ENCODE measurements at regions not wholly inside any gene's neighbourhood (a gene's known extent, or its start where the extent isn't known, plus 50 kb on each side); places are given as distances from the start of the nearest gene placed in this dataset.

- no peak for DNase-seq (ENCODE audit: low read depth, low spot score)
These were observed 156.0 kb upstream of the TPM1 start for GRCh38 chr15:62886431-62887071.

GRCh38 chr15:62887113-62887570, 155.4 kb upstream of the TPM1 start:
- no peak for DNase-seq (ENCODE audit: low read depth, low spot score)

DNA sequence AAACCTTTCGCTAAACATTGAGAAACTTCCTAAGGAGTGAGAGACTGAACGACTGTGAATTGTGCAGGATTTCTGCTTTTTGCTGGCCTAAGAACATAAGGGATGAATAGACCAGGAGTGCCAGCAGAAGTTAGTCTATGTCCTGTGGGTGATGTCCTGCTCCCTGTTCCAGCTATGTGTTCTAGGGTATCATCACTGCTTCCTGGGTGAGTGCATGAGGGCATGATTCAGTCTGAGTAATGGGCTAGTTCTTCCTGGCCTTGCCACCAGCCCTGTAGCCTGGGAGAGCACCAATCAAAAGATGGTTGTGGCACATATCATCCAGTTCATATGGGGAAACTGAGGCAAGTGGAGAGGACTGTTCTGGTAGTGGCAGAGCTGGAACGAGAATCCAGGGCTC, 153.9 kb upstream of the TPM1 start:
- no peak for DNase-seq (ENCODE audit: low read depth, low spot score)

DNA sequence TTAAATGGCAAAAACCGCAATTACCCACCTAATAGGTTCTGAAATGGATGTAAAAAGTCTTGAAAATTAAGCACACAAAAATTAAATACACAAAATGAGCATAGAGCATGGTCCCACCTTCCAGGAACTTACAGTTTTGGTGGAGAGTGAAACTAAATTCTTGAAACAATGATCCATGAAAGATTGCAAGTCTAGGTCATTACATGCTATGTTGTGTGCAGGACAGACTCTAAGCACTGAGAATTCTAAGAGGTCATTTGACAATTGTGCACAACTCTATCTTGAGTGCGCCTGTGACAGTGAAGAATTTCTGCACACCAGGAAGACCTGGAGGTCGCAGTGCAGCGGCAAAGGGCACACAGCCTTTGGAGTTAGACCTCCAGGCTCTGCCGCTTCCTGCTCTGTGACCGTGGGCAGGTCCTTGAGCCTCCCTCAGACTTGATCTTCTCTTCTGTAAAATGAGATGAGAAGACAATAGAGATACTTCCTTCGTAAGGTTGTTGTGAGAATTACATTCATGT, 153.3 kb upstream of the TPM1 start:
- DNase-seq (ENCODE audit: low read depth, low spot score): no peak

DNA sequence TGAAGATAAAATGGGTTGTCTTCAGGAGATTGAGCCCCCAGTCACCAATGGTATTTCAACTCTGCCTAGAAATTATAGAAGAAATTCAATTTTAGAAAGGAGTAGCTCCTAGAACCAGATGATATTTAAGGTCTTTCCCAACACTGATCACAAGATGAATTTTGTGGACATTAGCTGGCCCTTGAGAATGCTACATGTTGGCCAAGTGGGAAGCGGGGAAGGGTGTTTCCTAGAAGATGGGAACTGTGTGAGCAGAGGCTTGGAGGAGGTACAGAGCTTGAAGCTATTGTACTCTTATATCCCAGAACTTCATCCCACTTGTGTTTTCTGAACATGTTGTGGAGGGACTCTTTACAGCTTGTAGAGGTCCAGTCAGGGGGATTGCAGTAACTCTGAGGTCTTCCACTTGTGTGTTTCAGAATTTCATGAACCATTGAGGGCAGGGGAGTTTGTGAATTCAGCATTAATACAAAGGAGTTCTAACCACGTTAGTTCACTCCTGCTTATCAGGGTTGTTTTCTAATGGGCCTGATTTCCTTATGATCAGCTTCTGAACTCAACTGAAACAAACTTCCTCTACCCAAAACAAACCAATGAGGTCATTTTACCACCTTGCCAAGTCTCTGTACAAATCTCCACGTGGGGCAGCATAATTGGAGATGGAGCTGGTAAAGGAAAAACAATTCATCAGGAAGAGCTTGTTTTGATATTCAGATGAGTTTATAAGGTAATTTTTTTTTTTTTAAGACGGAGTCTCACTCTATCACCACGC, 152.6 kb upstream of the TPM1 start:
- no peak for DNase-seq (ENCODE audit: low read depth, low spot score)

- peak; percentile 82 for DNase-seq (ENCODE audit: low read depth, low spot score)
These were observed 148.0 kb upstream of the TPM1 start for GRCh38 chr15:62894322-62895085.

- DNase-seq (ENCODE audit: low read depth, low spot score): no peak
These were observed 147.2 kb upstream of the TPM1 start for GRCh38 chr15:62895139-62895866.

DNA sequence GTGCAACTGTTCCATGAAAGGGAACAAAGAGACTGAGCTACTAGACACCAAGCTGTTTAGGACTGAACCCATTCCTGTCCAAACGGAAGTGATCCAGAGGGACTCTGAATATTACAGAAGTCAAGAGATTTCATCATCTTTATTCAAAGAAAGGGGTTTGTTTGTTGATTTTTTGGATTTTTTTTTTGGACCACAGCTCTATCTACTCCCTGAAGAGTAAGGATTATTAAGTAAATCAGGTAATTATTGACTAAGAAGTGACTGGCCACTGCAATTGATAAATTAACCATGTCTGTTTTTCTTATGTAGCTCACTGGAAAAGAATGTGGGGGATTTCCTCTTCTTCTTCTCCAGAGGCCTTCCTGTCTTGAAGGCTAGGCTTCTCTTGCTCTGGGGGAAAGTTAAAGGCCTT, 146.6 kb upstream of the TPM1 start:
- DNase-seq (ENCODE audit: low read depth, low spot score): peak; percentile 46

DNA sequence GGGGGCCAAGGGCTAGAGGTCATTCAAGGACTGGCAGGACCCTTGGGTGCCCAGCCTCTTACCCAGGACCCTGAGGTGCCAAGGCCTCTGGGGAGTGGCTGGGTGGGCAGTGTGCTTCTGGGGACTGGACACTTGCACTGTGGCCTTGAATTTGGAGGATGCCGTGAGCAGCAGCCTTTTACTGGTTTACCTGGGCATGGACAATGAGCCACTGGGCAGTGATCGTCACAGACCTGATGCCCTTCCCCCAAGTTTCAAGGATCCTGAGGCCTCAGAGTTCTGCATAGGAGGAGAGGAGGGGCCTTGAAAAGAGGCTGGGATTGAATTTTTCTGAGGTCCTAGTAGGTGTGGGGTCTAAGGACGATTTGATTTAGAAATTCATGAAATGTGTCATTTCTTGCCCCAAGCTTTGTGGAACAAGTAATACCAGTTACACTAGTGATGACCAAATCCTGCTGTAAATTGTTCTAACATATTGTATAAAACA, 146.1 kb upstream of the TPM1 start:
- DNase-seq (ENCODE audit: low read depth, low spot score): no peak

GRCh38 chr15:62896969-62897486, 145.5 kb upstream of the TPM1 start:
- peak; percentile 90 for DNase-seq (ENCODE audit: low read depth, low spot score)

- no peak for DNase-seq (ENCODE audit: low read depth, low spot score)
These were observed 144.9 kb upstream of the TPM1 start for GRCh38 chr15:62897634-62898033.

DNA sequence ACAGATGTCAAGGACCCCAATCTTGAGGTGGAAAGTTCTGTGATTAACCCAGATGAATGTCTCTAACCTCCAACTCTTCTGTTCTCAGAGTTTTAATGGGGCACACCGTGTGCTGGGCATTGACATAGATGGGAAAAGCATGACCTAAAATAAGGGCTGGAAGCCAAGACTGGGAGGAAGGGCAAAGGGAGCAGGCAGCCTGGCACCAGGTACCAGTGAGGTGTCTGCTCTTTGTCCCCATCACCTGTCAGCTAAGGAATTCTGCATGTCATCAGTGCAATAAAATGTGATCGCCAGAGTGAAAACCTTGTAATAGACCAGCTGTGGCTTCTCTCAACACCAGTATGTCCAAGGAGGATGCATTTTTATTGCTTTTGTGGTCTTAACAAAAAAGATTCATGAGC, 143.5 kb upstream of the TPM1 start:
- DNase-seq (ENCODE audit: low read depth, low spot score): no peak

GRCh38 chr15:62900071-62900802, 142.3 kb upstream of the TPM1 start:
- DNase-seq (ENCODE audit: low read depth, low spot score): no peak

- DNase-seq (ENCODE audit: low read depth, low spot score): no peak
These were observed 141.5 kb upstream of the TPM1 start for GRCh38 chr15:62901087-62901486.

DNA sequence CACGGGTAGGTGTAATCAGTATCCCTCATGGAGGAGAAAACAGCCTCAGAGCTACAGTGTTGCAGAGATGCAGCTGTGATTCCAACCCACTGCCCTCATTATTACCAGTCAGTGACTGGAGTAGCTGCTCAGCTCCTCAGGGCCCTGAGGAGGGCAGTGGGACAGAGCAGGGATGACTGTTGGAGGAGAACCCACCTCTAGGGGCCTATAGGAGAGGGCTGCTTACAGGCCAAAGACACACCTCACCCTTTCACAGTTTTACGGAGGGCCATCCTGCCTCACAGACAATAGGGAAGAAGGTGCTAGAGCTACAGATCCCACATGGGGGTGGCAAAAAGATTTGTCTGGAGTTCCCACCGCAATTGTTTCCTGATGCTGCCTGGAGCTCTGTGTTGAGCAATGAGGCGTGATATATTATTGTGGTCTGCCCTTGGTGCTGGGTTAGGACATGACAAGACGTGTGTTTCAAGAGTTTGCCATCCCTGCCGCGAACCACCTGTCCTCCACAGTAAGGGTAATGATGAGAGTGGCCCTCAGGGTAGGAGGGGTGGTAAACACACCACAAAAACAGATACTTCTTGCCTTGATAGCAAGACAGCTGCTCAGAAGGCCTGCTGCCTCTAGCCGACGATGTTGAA, 140.5 kb upstream of the TPM1 start:
- no peak for DNase-seq (ENCODE audit: low read depth, low spot score)

DNA sequence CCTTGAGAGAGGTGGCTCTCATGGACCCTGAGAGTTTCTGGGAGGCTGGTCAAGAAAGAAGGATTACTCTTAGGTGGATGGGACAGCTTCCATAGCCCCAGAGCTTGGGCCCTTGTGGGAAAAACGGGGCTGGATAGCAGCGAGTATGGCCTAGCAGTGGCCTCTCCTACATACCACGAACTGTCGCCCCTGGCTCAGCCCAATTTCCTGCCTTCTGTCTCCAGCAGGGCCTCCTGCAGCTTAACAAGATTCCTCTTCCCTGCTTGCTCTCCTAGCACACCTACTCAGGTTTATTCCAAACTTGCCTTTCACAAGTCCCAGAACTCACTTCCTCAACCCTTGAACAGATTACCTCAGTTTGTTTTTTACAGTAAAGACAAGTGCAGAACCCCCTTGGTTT, 139.7 kb upstream of the TPM1 start:
- DNase-seq (ENCODE audit: low read depth, low spot score): peak; percentile 56

GRCh38 chr15:62903437-62903836, 139.1 kb upstream of the TPM1 start:
- DNase-seq (ENCODE audit: low read depth, low spot score): peak; percentile 58

- no peak for DNase-seq (ENCODE audit: low read depth, low spot score)
These were observed 138.3 kb upstream of the TPM1 start for GRCh38 chr15:62904041-62904910.

- no peak for DNase-seq (ENCODE audit: low read depth, low spot score)
These were observed 135.9 kb upstream of the TPM1 start for GRCh38 chr15:62906627-62907026.
